ENCODE measurements at regions not wholly inside any gene's neighbourhood (a gene's known extent, or its start where the extent isn't known, plus 50 kb on each side); places are given as distances from the start of the nearest gene placed in this dataset.
"Not testable (repeated sequence)": the region's sequence is repeated elsewhere in the genome, so short reads cannot be mapped to it uniquely, and the experiment has no call there.

GRCh38 chr7:28900311-28900710 lies 57.8 kb downstream of the TRIL start:
- DNase-seq (ENCODE audit: low spot score), result no peak

- no peak for DNase-seq (ENCODE audit: low spot score)
Measured at GRCh38 chr7:28893888-28894287, 64.2 kb downstream of the TRIL start.

GRCh38 chr7:28891876-28892234 lies 66.3 kb downstream of the TRIL start:
- not testable (repeated sequence) for DNase-seq (ENCODE audit: low spot score)

GRCh38 chr7:28891192-28891875 lies 66.8 kb downstream of the TRIL start:
- DNase-seq (ENCODE audit: low spot score), result peak; percentile 54

DNA sequence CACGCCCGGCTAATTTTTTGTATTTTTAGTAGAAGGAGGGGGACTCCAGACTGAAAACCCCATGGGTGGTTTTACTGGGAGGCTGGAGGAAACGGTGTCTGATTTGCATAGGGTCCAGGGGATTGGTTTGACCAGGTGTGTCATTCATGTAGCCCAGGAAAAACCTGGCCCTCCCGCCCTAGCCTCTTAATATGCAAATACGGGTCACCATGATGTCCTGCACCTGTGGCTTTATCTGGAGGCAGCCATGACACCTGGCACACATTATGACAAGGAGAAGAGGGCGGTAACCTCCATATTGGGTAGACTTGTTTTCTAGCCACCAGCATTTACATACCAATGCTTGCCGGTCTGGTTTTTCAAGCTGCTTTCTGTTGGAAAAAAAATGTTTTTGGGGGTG lies 68.0 kb downstream of the TRIL start:
- DNase-seq (ENCODE audit: low spot score), result peak; percentile 19

GRCh38 chr7:28889290-28889689 lies 68.8 kb downstream of the TRIL start:
- no peak for DNase-seq (ENCODE audit: low spot score)

- no peak for DNase-seq (ENCODE audit: low spot score)
Measured at GRCh38 chr7:28885771-28886170, 72.4 kb downstream of the TRIL start.

DNA sequence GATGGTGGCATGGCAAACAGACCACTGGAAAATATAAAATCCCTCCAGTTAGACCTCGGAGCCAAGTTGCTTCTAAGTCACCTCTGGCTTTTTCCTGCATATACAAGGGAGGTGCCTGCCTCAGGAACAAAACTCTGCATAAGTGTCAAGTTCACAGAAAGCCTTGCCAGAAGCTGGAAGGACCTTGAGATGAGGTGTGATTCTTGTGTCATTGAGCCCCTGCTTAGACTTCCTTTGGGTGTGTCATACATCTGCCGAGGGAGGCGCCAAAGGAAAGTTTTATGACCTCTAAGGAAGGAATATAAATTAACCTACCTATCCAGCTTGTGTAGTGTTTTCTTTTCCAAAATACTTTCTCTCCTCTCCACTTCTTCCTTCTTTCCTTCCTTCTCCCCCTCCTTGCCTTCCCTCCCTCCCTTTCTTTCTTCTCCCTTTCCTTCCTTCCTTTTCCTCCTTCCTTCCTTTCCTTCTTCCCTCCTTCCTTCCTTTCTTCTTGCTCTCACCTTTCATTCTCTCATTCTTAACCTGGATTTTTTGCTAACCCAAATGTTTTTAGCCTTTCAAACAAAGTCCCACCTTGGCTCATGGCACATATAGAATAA lies 75.2 kb downstream of the TRIL start:
- peak; percentile 27 for DNase-seq (ENCODE audit: low spot score)

- no peak for DNase-seq (ENCODE audit: low spot score)
Measured at GRCh38 chr7:28879105-28879504, 79.0 kb downstream of the TRIL start.

GRCh38 chr7:28878481-28878880 lies 79.6 kb downstream of the TRIL start:
- no peak for DNase-seq (ENCODE audit: low spot score)

All from mucosa of gallbladder (tissue), 1 donor.